IMR-90 (cell line): ENCODE measurements at regions not wholly inside any gene's neighbourhood (a gene's known extent, or its start where the extent isn't known, plus 50 kb on each side); places are given as distances from the start of the nearest gene placed in this dataset.

Source experiments
- ATAC-seq: fragments of 200-7000 bp; cut with Tn5 transposase; 2 replicates; pipeline ENCODE4 v1.9.1; 2020; ENCODE audit warnings: low read depth, mild to moderate bottlenecking, moderate library complexity
- BruUV-seq: library from RNA; stranded (reverse); fragments of 400-500 nt; replicated peaks from 2 replicates; lab custom pipeline; 2021; lab: Mats Ljungman, UMichigan
- CTCF ChIA-PET: fragments of 300-600 bp; formaldehyde crosslinking; extraction: SDS; loops from one replicate; lab custom pipeline; 2021; ENCODE audit warnings: antibody characterized with exemption; lab: Yijun Ruan, JAX
- POLR2A ChIA-PET: fragments of 300-600 bp; sonication (Branson Sonifier 250); formaldehyde crosslinking; loops from one replicate; lab custom pipeline; 2022; ENCODE audit warnings: antibody characterized with exemption; ENCODE audit not compliant: unreplicated experiment; lab: Charles Lee
- DNase-seq: peaks from one replicate; pipeline ENCODE4 v3.0.0; 2013
- H2AFZ ChIP-seq: replicated peaks from 2 replicates; pipeline ENCODE3; 2013; ENCODE audit warnings: low read length, mild to moderate bottlenecking; ENCODE audit not compliant: poor library complexity
- H2AK5ac ChIP-seq: 2 replicates; pipeline ENCODE4 v1.6.1; 2013; ENCODE audit warnings: low read depth, low read length, inconsistent platforms
- H2AK9ac ChIP-seq: replicated peaks from 2 replicates; pipeline ENCODE3; 2013; ENCODE audit warnings: mild to moderate bottlenecking, low read depth, low read length, moderate library complexity; ENCODE audit not compliant: poor library complexity
- H2BK120ac ChIP-seq: 2 replicates; pipeline ENCODE4 v1.6.1; 2013; ENCODE audit warnings: low read depth, low read length, inconsistent platforms
- H2BK15ac ChIP-seq: 3 replicates; pipeline ENCODE4 v1.6.1; 2013; ENCODE audit warnings: low read depth, low read length, inconsistent platforms
- H2BK20ac ChIP-seq: 2 replicates; pipeline ENCODE4 v1.6.1; 2013; ENCODE audit warnings: low read depth, mild to moderate bottlenecking, inconsistent platforms, low read length, moderate library complexity
- H2BK5ac ChIP-seq: 2 replicates; pipeline ENCODE4 v1.6.1; 2013; ENCODE audit warnings: mild to moderate bottlenecking, low read depth, low read length, inconsistent platforms; ENCODE audit not compliant: poor library complexity, severe bottlenecking
- H3K14ac ChIP-seq: replicated peaks from 2 replicates; pipeline ENCODE4 v1.6.1; 2013; ENCODE audit warnings: low read depth, low read length, inconsistent platforms
- H3K18ac ChIP-seq: 2 replicates; pipeline ENCODE4 v1.6.1; 2013; ENCODE audit warnings: low read depth, low read length, control low read depth
- H3K23ac ChIP-seq: 2 replicates; pipeline ENCODE4 v1.6.1; 2013; ENCODE audit warnings: low read depth, low read length, inconsistent platforms
- H3K27ac ChIP-seq: 2 replicates; pipeline ENCODE4 v1.5.1; 2013; ENCODE audit warnings: mild to moderate bottlenecking, control low read depth, low read length; ENCODE audit not compliant: insufficient read depth
- H3K27me3 ChIP-seq: 2 replicates; pipeline ENCODE4 v1.6.1; 2013; ENCODE audit warnings: low read length; ENCODE audit not compliant: control insufficient read depth, insufficient read depth
- H3K36me3 ChIP-seq: 2 replicates; pipeline ENCODE4 v1.6.1; 2013; ENCODE audit warnings: low read length, mixed read lengths; ENCODE audit not compliant: control insufficient read depth, insufficient read depth
- H3K4ac ChIP-seq: 2 replicates; pipeline ENCODE4 v1.6.1; 2013; ENCODE audit warnings: low read depth, low read length, inconsistent platforms
- H3K4me1 ChIP-seq: 2 replicates; pipeline ENCODE4 v1.6.1; 2013; ENCODE audit warnings: low read length, mixed read lengths; ENCODE audit not compliant: control insufficient read depth, insufficient read depth
- H3K4me2 ChIP-seq: 2 replicates; pipeline ENCODE4 v1.6.1; 2013; ENCODE audit warnings: low read depth, mild to moderate bottlenecking, control low read depth, low read length, moderate library complexity
- H3K4me3 ChIP-seq: 2 replicates; pipeline ENCODE4 v1.5.1; 2013; ENCODE audit warnings: low read depth, mild to moderate bottlenecking, control low read depth, low read length, moderate library complexity; ENCODE audit not compliant: insufficient read depth
- H3K56ac ChIP-seq: 2 replicates; pipeline ENCODE4 v1.6.1; 2013; ENCODE audit warnings: low read length, inconsistent platforms; ENCODE audit not compliant: insufficient read depth; ENCODE audit errors: extremely low read depth
- H3K79me1 ChIP-seq, 2 experiments: 2 replicates each; pipeline ENCODE4 v1.6.1; 2013; ENCODE audit warnings: low read length in 2 of 2, inconsistent platforms in 1 of 2, low read depth in 1 of 2
- H3K9ac ChIP-seq: 2 replicates; pipeline ENCODE4 v1.6.1; 2013; ENCODE audit warnings: low read depth, low read length, control low read depth
- H3K9me1 ChIP-seq: 2 replicates; pipeline ENCODE4 v1.6.1; 2013; ENCODE audit warnings: low read length, inconsistent platforms; ENCODE audit not compliant: insufficient read depth
- H3K9me3 ChIP-seq: 2 replicates; pipeline ENCODE4 v1.6.1; 2013; ENCODE audit warnings: low read length; ENCODE audit not compliant: control insufficient read depth, insufficient read depth
- H4K20me1 ChIP-seq: 2 replicates; pipeline ENCODE4 v1.6.1; 2013; ENCODE audit warnings: low read length, inconsistent platforms; ENCODE audit not compliant: insufficient read depth
- H4K5ac ChIP-seq: 2 replicates; pipeline ENCODE4 v1.6.1; 2013; ENCODE audit warnings: mild to moderate bottlenecking, low read depth, low read length, control low read depth
- H4K8ac ChIP-seq, 2 experiments: 2 replicates each; pipeline ENCODE4 v1.6.1; 2013; ENCODE audit warnings: low read depth in 2 of 2, low read length in 2 of 2, control low read depth in 1 of 2, inconsistent platforms in 1 of 2
- H4K91ac ChIP-seq: 2 replicates; pipeline ENCODE4 v1.6.1; 2013; ENCODE audit warnings: low read depth, low read length, inconsistent platforms; ENCODE audit not compliant: insufficient read depth
- CTCF ChIP-seq: conservative IDR thresholded peaks from 2 replicates; pipeline ENCODE4 v1.5.1; 2012; ENCODE audit warnings: mild to moderate bottlenecking, low read depth, low read length, improper control_type of control experiment
- RAD21 ChIP-seq: IDR thresholded peaks from 2 replicates; pipeline ENCODE4 v1.6.1; 2012; ENCODE audit warnings: low read length, improper control_type of control experiment
- RCOR1 ChIP-seq: IDR thresholded peaks from 2 replicates; pipeline ENCODE4 v1.6.1; 2012; ENCODE audit warnings: mild to moderate bottlenecking, low read length, improper control_type of control experiment; ENCODE audit not compliant: insufficient replicate concordance
- SMC3 ChIP-seq: fragments of 150-350 bp; IDR thresholded peaks from 2 replicates; pipeline ENCODE4 v1.6.1; 2016; ENCODE audit warnings: low read depth, mild to moderate bottlenecking, antibody characterized with exemption, low read length, moderate library complexity
- USF2 ChIP-seq: fragments of 150-350 bp; IDR thresholded peaks from 2 replicates; pipeline ENCODE4 v1.6.1; 2017; ENCODE audit warnings: mild to moderate bottlenecking, antibody characterized with exemption, low read length, low read depth
- WGBS, 2 experiments: methylation state at CpG; one replicate each; pipeline versions ENCODE4 v1.1.5 to v1.1.7; 2013; ENCODE audit warnings: missing lambda C conversion rate in 2 of 2; ENCODE audit not compliant: insufficient read length in 1 of 2; ENCODE audit errors: extremely low coverage in 2 of 2; 5-methylcytosine and 5-hydroxymethylcytosine counted together
- dilution Hi-C: fragments of 300-500 bp; cut with HindIII; formaldehyde crosslinking; loops from one replicate; pipeline ENCODE4 v1.14.3; 2018; ENCODE audit warnings: low sequenced_read_pairs; ENCODE audit not compliant: unreplicated experiment
- in situ Hi-C: fragments of 300-500 bp; cut with MboI; formaldehyde crosslinking; loops from 3 replicates; pipeline ENCODE4 v1.14.3; 2019; ENCODE audit warnings: low sequenced_read_pairs, inconsistent platforms, mixed read lengths
- intact Hi-C: fragments of 100-400 bp; cut with micrococcal nuclease; formaldehyde crosslinking; loops from 2 replicates; pipeline ENCODE4 v1.10.0; 2022

- Histone ChIP-seq H2AK5ac (no peak overlapping the region), H3K56ac (no peak overlapping the region), H2AFZ (no peak overlapping the region), H2BK15ac (no peak overlapping the region), H4K20me1 (no peaks in the 10 kb centered on the region), H3K36me3 (no peaks in the 10 kb centered on the region), H3K4me2 (no peak overlapping the region), H4K91ac (no peak overlapping the region), H3K9me1 (no peaks in the 10 kb centered on the region), H3K4me3 (no peak overlapping the region), H2BK20ac (no peak overlapping the region), H3K18ac (no peak overlapping the region), H3K9ac (no peak overlapping the region), H2AK9ac (no peak overlapping the region), H2BK120ac (no peak overlapping the region), H3K79me1 (no peaks in the 10 kb centered on the region), H3K4ac (no peak overlapping the region), H3K27me3 (no peaks in the 10 kb centered on the region), H3K14ac (no peak overlapping the region), H4K8ac (no peak overlapping the region), H3K27ac (no peak overlapping the region), H3K23ac (no peak overlapping the region), H3K9me3 (peaks cover 7% of the 10 kb centered on the region), H2BK5ac (no peak overlapping the region), H4K5ac (no peak overlapping the region), H3K4me1 (no peaks in the 10 kb centered on the region)
- dilution Hi-C loops: no loop called here
- no CpG with 5 or more reads among the region's 1 CpG for WGBS, 2 experiments
- TF ChIP-seq USF2 (no peak), RAD21 (no peak), RCOR1 (no peak), CTCF (no peak), SMC3 (no peak)
- intact Hi-C loops: no loop called here
- CTCF ChIA-PET: no interaction called here
- DNase-seq: no peak
- no peak for ATAC-seq
- in situ Hi-C loops: no loop called here
- POLR2A ChIA-PET: no interaction called here
- BruUV-seq: no TSS peak
These were observed 210.9 kb downstream of the FNDC1 start for GRCh38 chr6:159380114-159380513.
